HCT116 (cell line): ENCODE measurements at regions not wholly inside any gene's neighbourhood (a gene's known extent, or its start where the extent isn't known, plus 50 kb on each side); places are given as distances from the start of the nearest gene placed in this dataset.

Experiments used
- ATAC-seq: fragments of 200-7000 bp; cut with Tn5 transposase; 2 replicates; pipeline ENCODE4 v1.9.1; 2020; ENCODE audit warnings: mild to moderate bottlenecking, moderate library complexity
- BruUV-seq: library from RNA; stranded (reverse); fragments of 400-500 nt; replicated peaks from 2 replicates; lab custom pipeline; 2021; lab: Mats Ljungman, UMichigan
- CTCF ChIA-PET: fragments of 300-600 bp; sonication (Branson Sonifier 250); formaldehyde crosslinking; loops from one replicate; lab custom pipeline; 2021; ENCODE audit warnings: antibody characterized with exemption; lab: Charles Lee
- POLR2A ChIA-PET: fragments of 300-600, 350-600 bp; sonication (Branson Sonifier 250); formaldehyde crosslinking; loops from one replicate; lab custom pipeline; 2021; ENCODE audit warnings: antibody characterized with exemption; lab: Charles Lee
- RAD21 ChIA-PET, 2 experiments: fragments of 300-600 bp; sonication (Branson Sonifier 250); formaldehyde crosslinking; loops; one replicate each; lab custom pipeline; 2023; ENCODE audit warnings: low total read pairs in 2 of 2; ENCODE audit not compliant: uncharacterized antibody in 2 of 2, unreplicated experiment in 2 of 2, low non-redundant PET in 1 of 2; lab: Charles Lee
- DNase-seq: peaks from one replicate; pipeline ENCODE4 v3.0.0-alpha.2; 2010; ENCODE audit warnings: low read depth, low spot score
- H2AFZ ChIP-seq: fragments of 200-600 bp; shearing (Covaris generic), sonication (generic); 2 replicates; pipeline ENCODE4 v1.6.1; 2017; ENCODE audit warnings: low read depth, mixed run types, mixed read lengths, antibody characterized with exemption, low read length; ENCODE audit not compliant: poor library complexity, severe bottlenecking
- H3K27ac ChIP-seq: 2 replicates; pipeline ENCODE4 v1.5.1; 2012; ENCODE audit warnings: low read depth, low read length
- H3K27me3 ChIP-seq: fragments of 200-600 bp; sonication (generic); 2 replicates; pipeline ENCODE4 v1.6.1; 2016; ENCODE audit warnings: mixed run types, low read length, mixed read lengths; ENCODE audit not compliant: insufficient read depth
- H3K36me3 ChIP-seq, 2 experiments: fragments of 200-500 bp in 1 of 2; fragments of 200-600 bp in 1 of 2; sonication (Bioruptor generic) in 1 of 2; sonication (generic) in 1 of 2; 2 replicates each; pipeline versions ENCODE4 v1.5.1 to v1.6.1; 2014 to 2016; ENCODE audit warnings: low read length in 2 of 2, inconsistent platforms in 1 of 2, mixed read lengths in 1 of 2, mixed run types in 1 of 2; ENCODE audit not compliant: insufficient read depth in 2 of 2, control insufficient read depth in 1 of 2
- H3K4me1 ChIP-seq, 2 experiments: fragments of 200-600 bp in 1 of 2; sonication (generic) in 1 of 2; 2 replicates each; pipeline versions ENCODE4 v1.5.1 to v1.6.1; 2012 to 2017; ENCODE audit warnings: low read length in 2 of 2, inconsistent platforms in 1 of 2, mild to moderate bottlenecking in 1 of 2, mixed read lengths in 1 of 2, mixed run types in 1 of 2, moderate library complexity in 1 of 2; ENCODE audit not compliant: insufficient read depth in 2 of 2, control insufficient read depth in 1 of 2
- H3K4me2 ChIP-seq: fragments of 200-600 bp; sonication (generic); 2 replicates; pipeline ENCODE4 v1.6.1; 2017; ENCODE audit warnings: mixed run types, low read length, mixed read lengths
- H3K4me3 ChIP-seq, 2 experiments: fragments of 200-600 bp in 1 of 2; sonication (generic) in 1 of 2; replicated peaks in 1 of 2; 2 replicates each; pipeline ENCODE4 v1.5.1; 2011 to 2016; ENCODE audit warnings: low read length in 2 of 2, control low read depth in 1 of 2, low read depth in 1 of 2, mild to moderate bottlenecking in 1 of 2, mixed read lengths in 1 of 2, mixed run types in 1 of 2
- H3K79me2 ChIP-seq: fragments of 200-600 bp; sonication (generic); 2 replicates; pipeline ENCODE4 v1.6.1; 2017; ENCODE audit warnings: mild to moderate bottlenecking, mixed run types, low read length, moderate library complexity, mixed read lengths; ENCODE audit not compliant: insufficient read depth
- H3K9ac ChIP-seq: fragments of 200-600 bp; sonication (generic); 2 replicates; pipeline ENCODE4 v1.6.1; 2016; ENCODE audit warnings: low read length, mixed read lengths
- H3K9me2 ChIP-seq: fragments of 200-600 bp; sonication (generic), shearing (Covaris generic); 2 replicates; pipeline ENCODE4 v1.6.1; 2017; ENCODE audit warnings: mixed run types, mild to moderate bottlenecking, moderate library complexity; ENCODE audit not compliant: insufficient read depth
- H3K9me3 ChIP-seq, 2 experiments: fragments of 200-500 bp in 1 of 2; fragments of 200-600 bp in 1 of 2; sonication (Bioruptor generic) in 1 of 2; sonication (generic) in 1 of 2; 2 replicates each; pipeline ENCODE4 v1.6.1; 2014 to 2017; ENCODE audit warnings: low read length in 2 of 2, mixed read lengths in 2 of 2, inconsistent platforms in 1 of 2, low read depth in 1 of 2, mild to moderate bottlenecking in 1 of 2, mixed run types in 1 of 2, moderate library complexity in 1 of 2; ENCODE audit not compliant: control insufficient read depth in 1 of 2, insufficient read depth in 1 of 2
- H4K20me1 ChIP-seq: fragments of 200-600 bp; sonication (generic), shearing (Covaris generic); 2 replicates; pipeline ENCODE4 v1.6.1; 2017; ENCODE audit warnings: mixed run types, mild to moderate bottlenecking, moderate library complexity; ENCODE audit not compliant: insufficient read depth
- CBX3 ChIP-seq: IDR thresholded peaks from 2 replicates; pipeline ENCODE4 v1.6.1; 2012; ENCODE audit warnings: low read depth
- CEBPB ChIP-seq: IDR thresholded peaks from 2 replicates; pipeline ENCODE4 v1.6.1; 2012; ENCODE audit warnings: low read depth
- EGR1 ChIP-seq: IDR thresholded peaks from 2 replicates; pipeline ENCODE4 v1.6.1; 2012; ENCODE audit warnings: low read depth
- EZH2 ChIP-seq: fragments of 200-600 bp; sonication (generic); IDR thresholded peaks from 2 replicates; pipeline ENCODE4 v1.6.1; 2017; ENCODE audit warnings: antibody characterized with exemption, mixed run types
- EZH2phosphoT487 ChIP-seq: fragments of 200-600 bp; IDR thresholded peaks from 2 replicates; pipeline ENCODE4 v1.6.1; 2018; ENCODE audit warnings: antibody characterized with exemption, borderline replicate concordance
- FOSL1 ChIP-seq: IDR thresholded peaks from 2 replicates; pipeline ENCODE4 v1.6.1; 2012; ENCODE audit warnings: low read depth
- JUND ChIP-seq: IDR thresholded peaks from 2 replicates; pipeline ENCODE4 v1.6.1; 2012
- POLR2A ChIP-seq: IDR thresholded peaks from 2 replicates; pipeline ENCODE4 v1.7.0; 2011; ENCODE audit warnings: borderline replicate concordance; ENCODE audit not compliant: insufficient read depth, insufficient read length; ENCODE audit errors: extremely low read depth
- RAD21 ChIP-seq: IDR thresholded peaks from 2 replicates; pipeline ENCODE4 v1.6.1; 2012; ENCODE audit warnings: low read depth, mild to moderate bottlenecking
- SIN3A ChIP-seq: IDR thresholded peaks from 2 replicates; pipeline ENCODE4 v1.6.1; 2012; ENCODE audit warnings: low read depth
- SP1 ChIP-seq: IDR thresholded peaks from 2 replicates; pipeline ENCODE4 v1.6.1; 2012; ENCODE audit warnings: low read depth
- SRF ChIP-seq: IDR thresholded peaks from 2 replicates; pipeline ENCODE4 v1.6.1; 2012; ENCODE audit warnings: low read depth
- TCF7L2 ChIP-seq: IDR thresholded peaks from 2 replicates; pipeline ENCODE4 v1.7.0; 2011; ENCODE audit warnings: borderline replicate concordance, inconsistent platforms; ENCODE audit not compliant: insufficient read depth, insufficient read length; ENCODE audit errors: extremely low read depth
- YY1 ChIP-seq: IDR thresholded peaks from 2 replicates; pipeline ENCODE4 v1.6.1; 2011; ENCODE audit warnings: low read length, low read depth, moderate library complexity, mild to moderate bottlenecking; ENCODE audit not compliant: insufficient replicate concordance; ENCODE audit errors: extremely low read depth
- ZNF274 ChIP-seq: fragments of 200-500 bp; sonication (Bioruptor generic); IDR thresholded peaks from 2 replicates; pipeline ENCODE4 v1.6.1; 2014; ENCODE audit warnings: mild to moderate bottlenecking, low read depth, low read length, inconsistent platforms
- intact Hi-C: fragments of 100-400 bp; cut with micrococcal nuclease; formaldehyde crosslinking; loops from 2 replicates; pipeline ENCODE4 v1.10.0; 2022
- TF ChIP-seq, protein P1 (sequence below): IDR thresholded peaks from 2 replicates; pipeline ENCODE4 v1.6.1; 2012; ENCODE audit warnings: low read depth
- TF ChIP-seq, protein P2 (sequence below), 3 experiments: fragments of 200-600 bp in 1 of 3; sonication (generic) in 1 of 3; IDR thresholded peaks in 2 of 3; conservative IDR thresholded peaks in 1 of 3; 2 replicates each; pipeline ENCODE4 v1.5.1; 2012 to 2017; ENCODE audit warnings: low read depth in 2 of 3, low read length in 2 of 3, antibody characterized with exemption in 1 of 3, borderline replicate concordance in 1 of 3, control low read depth in 1 of 3, mild to moderate bottlenecking in 1 of 3, mixed read lengths in 1 of 3, mixed run types in 1 of 3, moderate library complexity in 1 of 3; ENCODE audit not compliant: insufficient read depth in 1 of 3
- TF ChIP-seq, protein P3 (sequence below): IDR thresholded peaks from 2 replicates; pipeline ENCODE4 v1.6.1; 2011; ENCODE audit warnings: mild to moderate bottlenecking, low read length, moderate library complexity; ENCODE audit not compliant: insufficient replicate concordance; ENCODE audit errors: extremely low read depth
- TF ChIP-seq, protein P4 (sequence below): IDR thresholded peaks from 2 replicates; pipeline ENCODE4 v1.6.1; 2012
- TF ChIP-seq, protein P5 (sequence below): IDR thresholded peaks from 2 replicates; pipeline ENCODE4 v1.6.1; 2012

DNA sequence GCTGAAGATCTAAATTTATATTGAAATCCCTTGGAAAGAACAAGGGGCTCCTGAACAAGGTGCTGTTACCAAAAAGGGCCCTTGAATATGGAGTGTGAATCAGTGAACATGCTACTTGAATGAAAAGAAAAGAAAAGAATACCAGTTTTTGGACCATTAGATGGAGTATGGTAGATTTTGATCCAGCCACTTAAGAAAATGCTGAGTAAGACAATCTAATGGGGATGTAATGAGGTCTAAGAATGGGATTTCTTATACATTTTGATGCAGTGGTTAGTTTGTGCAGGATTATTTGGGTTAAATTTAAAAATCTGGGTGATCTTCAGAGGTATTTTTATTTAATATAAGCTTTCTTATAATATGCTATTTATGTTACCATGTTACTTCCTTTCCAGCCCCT, 2003.0 kb upstream of the LRRTM1 start:
- Histone ChIP-seq H2AFZ (no peak overlapping the region), H3K27ac (no peak overlapping the region), H4K20me1 (no peaks in the 10 kb centered on the region), H3K27me3 (no peaks in the 10 kb centered on the region), H3K4me2 (no peak overlapping the region), H3K4me3 (no peak overlapping the region), H3K9ac (no peak overlapping the region), H3K79me2 (no peaks in the 10 kb centered on the region), H3K9me2 (no peaks in the 10 kb centered on the region), H3K4me1 (no peaks in the 10 kb centered on the region), H3K9me3 (no peaks in the 10 kb centered on the region), H3K36me3 (no peaks in the 10 kb centered on the region)
- ATAC-seq = no peak
- intact Hi-C loops = no loop called here
- ChIA-PET RAD21 (no interaction called here), POLR2A (no interaction called here), CTCF (no interaction called here)
- DNase-seq = no peak
- BruUV-seq = no TSS peak
- TF ChIP-seq EZH2phosphoT487 (no peak), JUND (no peak), YY1 (no peak), POLR2A (no peak), CEBPB (no peak), SIN3A (no peak), SRF (no peak), FOSL1 (no peak), ZNF274 (no peak), EZH2 (no peak), EGR1 (no peak), CBX3 (no peak), TCF7L2 (no peak), SP1 (no peak), RAD21 (no peak)
- TF ChIP-seq, protein P1, sequence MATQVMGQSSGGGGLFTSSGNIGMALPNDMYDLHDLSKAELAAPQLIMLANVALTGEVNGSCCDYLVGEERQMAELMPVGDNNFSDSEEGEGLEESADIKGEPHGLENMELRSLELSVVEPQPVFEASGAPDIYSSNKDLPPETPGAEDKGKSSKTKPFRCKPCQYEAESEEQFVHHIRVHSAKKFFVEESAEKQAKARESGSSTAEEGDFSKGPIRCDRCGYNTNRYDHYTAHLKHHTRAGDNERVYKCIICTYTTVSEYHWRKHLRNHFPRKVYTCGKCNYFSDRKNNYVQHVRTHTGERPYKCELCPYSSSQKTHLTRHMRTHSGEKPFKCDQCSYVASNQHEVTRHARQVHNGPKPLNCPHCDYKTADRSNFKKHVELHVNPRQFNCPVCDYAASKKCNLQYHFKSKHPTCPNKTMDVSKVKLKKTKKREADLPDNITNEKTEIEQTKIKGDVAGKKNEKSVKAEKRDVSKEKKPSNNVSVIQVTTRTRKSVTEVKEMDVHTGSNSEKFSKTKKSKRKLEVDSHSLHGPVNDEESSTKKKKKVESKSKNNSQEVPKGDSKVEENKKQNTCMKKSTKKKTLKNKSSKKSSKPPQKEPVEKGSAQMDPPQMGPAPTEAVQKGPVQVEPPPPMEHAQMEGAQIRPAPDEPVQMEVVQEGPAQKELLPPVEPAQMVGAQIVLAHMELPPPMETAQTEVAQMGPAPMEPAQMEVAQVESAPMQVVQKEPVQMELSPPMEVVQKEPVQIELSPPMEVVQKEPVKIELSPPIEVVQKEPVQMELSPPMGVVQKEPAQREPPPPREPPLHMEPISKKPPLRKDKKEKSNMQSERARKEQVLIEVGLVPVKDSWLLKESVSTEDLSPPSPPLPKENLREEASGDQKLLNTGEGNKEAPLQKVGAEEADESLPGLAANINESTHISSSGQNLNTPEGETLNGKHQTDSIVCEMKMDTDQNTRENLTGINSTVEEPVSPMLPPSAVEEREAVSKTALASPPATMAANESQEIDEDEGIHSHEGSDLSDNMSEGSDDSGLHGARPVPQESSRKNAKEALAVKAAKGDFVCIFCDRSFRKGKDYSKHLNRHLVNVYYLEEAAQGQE = no peak
- TF ChIP-seq, protein P2, sequence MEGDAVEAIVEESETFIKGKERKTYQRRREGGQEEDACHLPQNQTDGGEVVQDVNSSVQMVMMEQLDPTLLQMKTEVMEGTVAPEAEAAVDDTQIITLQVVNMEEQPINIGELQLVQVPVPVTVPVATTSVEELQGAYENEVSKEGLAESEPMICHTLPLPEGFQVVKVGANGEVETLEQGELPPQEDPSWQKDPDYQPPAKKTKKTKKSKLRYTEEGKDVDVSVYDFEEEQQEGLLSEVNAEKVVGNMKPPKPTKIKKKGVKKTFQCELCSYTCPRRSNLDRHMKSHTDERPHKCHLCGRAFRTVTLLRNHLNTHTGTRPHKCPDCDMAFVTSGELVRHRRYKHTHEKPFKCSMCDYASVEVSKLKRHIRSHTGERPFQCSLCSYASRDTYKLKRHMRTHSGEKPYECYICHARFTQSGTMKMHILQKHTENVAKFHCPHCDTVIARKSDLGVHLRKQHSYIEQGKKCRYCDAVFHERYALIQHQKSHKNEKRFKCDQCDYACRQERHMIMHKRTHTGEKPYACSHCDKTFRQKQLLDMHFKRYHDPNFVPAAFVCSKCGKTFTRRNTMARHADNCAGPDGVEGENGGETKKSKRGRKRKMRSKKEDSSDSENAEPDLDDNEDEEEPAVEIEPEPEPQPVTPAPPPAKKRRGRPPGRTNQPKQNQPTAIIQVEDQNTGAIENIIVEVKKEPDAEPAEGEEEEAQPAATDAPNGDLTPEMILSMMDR (IDR thresholded peaks at IDR 0.05 in 2 of 3, conservative IDR thresholded peaks at IDR 0.05 in 1 of 3; ENCODE audit: borderline replicate concordance in 1 of 3, insufficient read depth in 1 of 3, low read depth in 2 of 3, low read length in 2 of 3) = no peak
- TF ChIP-seq, protein P3, sequence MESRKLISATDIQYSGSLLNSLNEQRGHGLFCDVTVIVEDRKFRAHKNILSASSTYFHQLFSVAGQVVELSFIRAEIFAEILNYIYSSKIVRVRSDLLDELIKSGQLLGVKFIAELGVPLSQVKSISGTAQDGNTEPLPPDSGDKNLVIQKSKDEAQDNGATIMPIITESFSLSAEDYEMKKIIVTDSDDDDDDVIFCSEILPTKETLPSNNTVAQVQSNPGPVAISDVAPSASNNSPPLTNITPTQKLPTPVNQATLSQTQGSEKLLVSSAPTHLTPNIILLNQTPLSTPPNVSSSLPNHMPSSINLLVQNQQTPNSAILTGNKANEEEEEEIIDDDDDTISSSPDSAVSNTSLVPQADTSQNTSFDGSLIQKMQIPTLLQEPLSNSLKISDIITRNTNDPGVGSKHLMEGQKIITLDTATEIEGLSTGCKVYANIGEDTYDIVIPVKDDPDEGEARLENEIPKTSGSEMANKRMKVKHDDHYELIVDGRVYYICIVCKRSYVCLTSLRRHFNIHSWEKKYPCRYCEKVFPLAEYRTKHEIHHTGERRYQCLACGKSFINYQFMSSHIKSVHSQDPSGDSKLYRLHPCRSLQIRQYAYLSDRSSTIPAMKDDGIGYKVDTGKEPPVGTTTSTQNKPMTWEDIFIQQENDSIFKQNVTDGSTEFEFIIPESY = no peak
- TF ChIP-seq, protein P4, sequence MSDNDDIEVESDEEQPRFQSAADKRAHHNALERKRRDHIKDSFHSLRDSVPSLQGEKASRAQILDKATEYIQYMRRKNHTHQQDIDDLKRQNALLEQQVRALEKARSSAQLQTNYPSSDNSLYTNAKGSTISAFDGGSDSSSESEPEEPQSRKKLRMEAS = no peak
- TF ChIP-seq, protein P5, sequence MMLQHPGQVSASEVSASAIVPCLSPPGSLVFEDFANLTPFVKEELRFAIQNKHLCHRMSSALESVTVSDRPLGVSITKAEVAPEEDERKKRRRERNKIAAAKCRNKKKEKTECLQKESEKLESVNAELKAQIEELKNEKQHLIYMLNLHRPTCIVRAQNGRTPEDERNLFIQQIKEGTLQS = no peak
